Stimulated activated naive B cell treated with anti-CD40 and anti-IgM and Interleukin-4, amounts not matched to agents 10 μg/mL and 1 μg/mL and 100 μg/mL, for 72 hours (primary cell): ENCODE measurements at regions not wholly inside any gene's neighbourhood (a gene's known extent, or its start where the extent isn't known, plus 50 kb on each side); places are given as distances from the start of the nearest gene placed in this dataset.

Experiments used
- ATAC-seq, 2 donors: fragments of 150-1000 bp; cut with Tn5 transposase; replicated peaks; 2 replicates each; pipeline ENCODE4 v1.10.0; 2021; ENCODE audit warnings: moderate library complexity in 1 of 2
- DNase-seq: peaks from one replicate; pipeline ENCODE4 v3.0.0; 2021
- H3K27ac Mint-ChIP-seq: one replicate; pipeline ENCODE4 v1.8.0; 2022; ENCODE audit warnings: mild to moderate bottlenecking, mixed read lengths
- H3K27me3 Mint-ChIP-seq, 2 donors: one replicate each; pipeline ENCODE4 v1.8.0; 2022; ENCODE audit warnings: mixed read lengths in 2 of 2
- H3K36me3 Mint-ChIP-seq, 2 donors: one replicate each; pipeline ENCODE4 v1.8.0; 2022; ENCODE audit warnings: mixed read lengths in 2 of 2, mild to moderate bottlenecking in 1 of 2
- H3K4me1 Mint-ChIP-seq, 2 donors: one replicate each; pipeline ENCODE4 v1.8.0; 2022; ENCODE audit warnings: mixed read lengths in 2 of 2, mild to moderate bottlenecking in 1 of 2
- H3K4me3 Mint-ChIP-seq, 2 donors: one replicate each; pipeline ENCODE4 v1.8.0; 2022; ENCODE audit warnings: mild to moderate bottlenecking in 2 of 2, mixed read lengths in 2 of 2, moderate library complexity in 1 of 2
- H3K9me3 Mint-ChIP-seq, 2 donors: one replicate each; pipeline ENCODE4 v1.8.0; 2022; ENCODE audit warnings: mixed read lengths in 2 of 2, mild to moderate bottlenecking in 1 of 2

DNA sequence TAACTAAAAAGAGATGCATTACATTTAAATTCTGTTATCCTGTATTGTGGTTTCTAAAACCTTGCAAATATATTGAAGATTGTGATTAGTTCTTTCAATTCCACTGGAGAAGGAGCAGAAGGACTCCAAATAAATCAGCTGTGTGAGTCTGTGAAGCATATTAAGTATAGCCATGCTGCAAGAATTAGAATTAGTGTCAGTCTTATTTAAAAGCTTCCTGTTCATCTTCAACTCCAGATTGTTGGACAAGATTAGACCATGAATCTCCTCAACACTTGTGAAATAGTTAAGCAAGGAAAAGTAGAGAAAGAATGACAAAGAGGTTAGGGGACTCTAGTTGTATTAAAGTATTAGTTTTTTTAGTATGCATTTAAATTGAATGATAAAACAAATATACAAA, 92.5 kb upstream of the LRP1B start:
- Mint-ChIP-seq H3K9me3 (no peaks in the 10 kb centered on the region), H3K27ac (no peak overlapping the region), H3K4me3 (no peak overlapping the region), H3K27me3 (peaks cover 0 to 5% of the 10 kb centered on the region in 2 donors), H3K4me1 (no peaks in the 10 kb centered on the region), H3K36me3 (no peaks in the 10 kb centered on the region)
- ATAC-seq (no peak), DNase-seq (no peak)

DNA sequence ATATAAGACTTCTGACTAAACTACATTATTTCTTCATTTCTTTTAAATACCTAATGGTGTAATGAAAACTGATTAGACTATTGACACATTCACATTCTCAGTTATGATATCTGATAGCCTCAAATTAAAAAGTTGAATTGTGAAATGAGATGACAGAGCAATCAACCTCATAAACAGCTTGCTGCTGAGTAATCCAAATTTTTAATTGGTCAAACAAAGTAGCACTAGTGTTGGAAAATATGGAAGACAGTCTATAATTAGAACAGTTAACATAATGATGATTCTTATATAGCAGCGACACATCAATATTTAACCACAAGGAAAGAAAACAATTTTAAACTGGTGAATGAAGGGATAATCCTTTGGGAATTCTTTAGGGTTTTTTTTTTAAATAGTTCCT, 91.9 kb upstream of the LRP1B start:
- no peak for DNase-seq
- Mint-ChIP-seq H3K9me3 (no peaks in the 10 kb centered on the region), H3K27me3 (peaks cover 0 to 5% of the 10 kb centered on the region in 2 donors), H3K4me1 (no peaks in the 10 kb centered on the region), H3K27ac (no peak overlapping the region), H3K36me3 (no peaks in the 10 kb centered on the region), H3K4me3 (no peak overlapping the region)
- ATAC-seq = no peak

DNA sequence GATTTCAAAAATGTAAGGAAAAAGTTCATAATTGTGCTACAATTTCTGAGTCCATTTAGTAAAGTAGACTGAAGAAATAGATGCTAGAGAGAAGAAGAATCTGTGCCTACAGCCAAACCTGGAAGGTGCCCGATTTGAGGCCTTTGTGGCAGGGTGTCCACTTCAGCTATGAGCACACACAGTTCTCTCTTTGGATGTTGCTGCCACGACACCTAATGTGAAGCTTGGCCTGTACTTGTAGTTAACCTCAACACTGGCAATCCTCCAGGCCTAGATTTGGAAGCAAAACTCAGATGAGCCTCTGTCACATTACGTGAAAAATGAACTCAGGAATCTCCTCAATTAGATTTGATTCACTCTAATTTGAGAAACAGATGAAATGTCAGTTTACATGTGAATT, 90.1 kb upstream of the LRP1B start:
- DNase-seq (no peak), ATAC-seq (no peak)
- H3K4me1 Mint-ChIP-seq = no peaks in the 10 kb centered on the region
- no peak overlapping the region for H3K4me3 Mint-ChIP-seq
- H3K36me3 Mint-ChIP-seq = no peaks in the 10 kb centered on the region
- H3K9me3 Mint-ChIP-seq = peaks cover 0 to 4% of the 10 kb centered on the region in 2 donors
- H3K27ac Mint-ChIP-seq = no peak overlapping the region
- peaks cover 0 to 5% of the 10 kb centered on the region in 2 donors for H3K27me3 Mint-ChIP-seq

DNA sequence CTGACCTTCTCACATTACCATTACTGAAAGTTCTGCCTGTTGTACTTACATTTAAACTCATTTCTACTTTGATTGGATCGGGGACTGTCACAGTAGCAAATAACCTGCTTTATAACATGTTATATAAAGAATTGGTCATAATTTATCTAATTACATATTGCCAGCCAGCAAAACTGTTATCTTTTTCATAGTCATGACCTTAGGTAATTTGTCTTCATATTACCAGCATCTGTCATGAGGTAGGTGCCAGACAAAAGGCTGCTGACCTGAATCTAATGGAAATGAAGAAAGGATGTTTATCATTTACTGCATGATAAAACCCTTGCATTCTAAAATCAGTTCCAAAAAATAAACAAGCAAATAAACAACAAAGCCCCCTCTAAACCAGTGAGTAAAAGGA, 89.4 kb upstream of the LRP1B start:
- no peaks in the 10 kb centered on the region for H3K4me1 Mint-ChIP-seq
- ATAC-seq (no peak), DNase-seq (no peak)
- peaks cover 0 to 5% of the 10 kb centered on the region in 2 donors for H3K27me3 Mint-ChIP-seq
- H3K27ac Mint-ChIP-seq = no peak overlapping the region
- no peak overlapping the region for H3K4me3 Mint-ChIP-seq
- no peaks in the 10 kb centered on the region for H3K36me3 Mint-ChIP-seq
- H3K9me3 Mint-ChIP-seq = peaks cover 0 to 4% of the 10 kb centered on the region in 2 donors

DNA sequence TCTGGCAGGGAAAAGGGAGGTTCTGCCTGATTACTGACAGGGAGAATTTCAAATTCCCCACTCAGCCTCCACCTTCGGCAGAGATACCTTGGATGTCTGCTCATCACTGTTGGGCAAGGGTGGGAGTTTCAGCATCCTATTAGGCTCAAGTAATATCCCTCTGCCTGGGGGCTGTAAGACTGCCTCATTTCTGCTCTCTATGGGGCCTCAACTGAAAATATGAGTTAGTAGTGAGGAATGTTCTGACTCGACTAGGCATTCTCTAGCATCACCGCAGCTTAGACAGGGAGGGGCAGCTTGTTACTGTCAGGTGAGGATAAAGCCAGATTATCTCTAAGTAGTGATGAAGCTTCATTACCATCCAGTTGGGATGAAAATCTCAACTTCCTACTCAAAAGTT, 87.7 kb upstream of the LRP1B start:
- Mint-ChIP-seq H3K4me1 (no peaks in the 10 kb centered on the region), H3K36me3 (no peaks in the 10 kb centered on the region), H3K27ac (no peak overlapping the region), H3K27me3 (peaks cover 0 to 5% of the 10 kb centered on the region in 2 donors), H3K9me3 (peaks cover 0 to 4% of the 10 kb centered on the region in 2 donors), H3K4me3 (no peak overlapping the region)
- no peak for ATAC-seq
- DNase-seq = no peak

DNA sequence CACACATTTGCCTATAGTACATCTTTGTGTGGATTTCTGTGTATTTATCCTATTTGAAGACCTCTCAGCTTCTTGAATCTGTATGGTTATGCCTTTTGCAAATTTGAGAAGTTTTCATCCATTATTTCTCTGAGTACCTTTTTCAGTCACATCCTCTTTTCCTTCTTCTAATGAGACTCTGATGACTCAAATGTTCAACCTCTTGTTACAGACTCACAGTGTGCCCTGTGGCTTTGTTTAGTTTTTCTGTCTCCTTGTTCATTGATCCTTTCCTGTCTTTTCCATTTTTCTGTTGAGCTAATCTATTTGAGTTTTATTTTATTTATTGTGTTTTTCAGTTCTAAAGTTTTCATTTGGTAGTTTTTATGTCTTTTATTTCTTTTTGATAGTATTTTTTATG, 87.0 kb upstream of the LRP1B start:
- Mint-ChIP-seq H3K9me3 (peaks cover 0 to 4% of the 10 kb centered on the region in 2 donors), H3K4me1 (no peaks in the 10 kb centered on the region), H3K27me3 (peaks cover 0 to 5% of the 10 kb centered on the region in 2 donors), H3K27ac (no peak overlapping the region), H3K4me3 (no peak overlapping the region), H3K36me3 (no peaks in the 10 kb centered on the region)
- no peak for ATAC-seq
- DNase-seq = no peak

DNA sequence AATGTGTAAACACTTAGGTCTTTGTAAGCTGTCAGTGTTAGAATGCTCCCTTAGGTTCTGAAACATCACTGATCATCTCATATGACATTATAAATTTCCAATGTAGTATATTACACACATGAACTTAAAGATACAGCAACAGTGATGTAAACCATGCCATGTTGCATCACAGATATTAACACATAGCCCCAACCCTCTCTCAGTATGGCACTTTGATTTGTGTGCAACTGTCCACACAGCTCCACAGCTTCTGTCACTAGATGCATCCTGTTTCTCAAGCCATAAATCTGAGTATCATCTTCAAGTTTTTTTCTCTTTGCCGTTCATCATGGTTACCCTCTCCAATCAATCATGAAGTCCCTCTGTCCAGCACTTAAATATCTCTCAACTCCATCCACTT, 69.2 kb upstream of the LRP1B start:
- DNase-seq = no peak
- ATAC-seq = no peak

DNA sequence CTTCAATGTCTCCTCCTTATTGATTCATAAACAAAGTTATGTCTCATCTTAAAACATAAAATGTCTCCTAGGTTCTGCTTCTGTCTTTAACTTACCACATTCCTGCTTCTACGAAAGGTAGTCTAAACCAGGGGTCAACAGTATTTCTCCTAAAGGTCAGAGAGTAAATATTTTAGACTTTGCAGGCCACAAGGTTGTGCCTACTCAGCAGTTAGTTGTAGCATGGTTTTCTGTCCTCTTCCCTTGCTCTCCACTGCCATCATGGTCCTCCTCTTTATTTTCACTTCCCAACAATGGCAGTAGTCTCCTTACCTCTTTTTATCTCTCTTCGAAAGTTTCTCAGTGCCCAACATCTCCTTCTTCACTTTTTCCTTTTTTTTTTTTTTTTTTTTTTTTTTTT, 68.3 kb upstream of the LRP1B start:
- ATAC-seq (no peak), DNase-seq (no peak)
- peaks cover 4 to 5% of the 10 kb centered on the region in 2 donors for H3K9me3 Mint-ChIP-seq
- H3K4me3 Mint-ChIP-seq = no peak overlapping the region
- H3K27ac Mint-ChIP-seq = no peak overlapping the region
- H3K36me3 Mint-ChIP-seq = no peaks in the 10 kb centered on the region
- H3K4me1 Mint-ChIP-seq = no peaks in the 10 kb centered on the region
- no peaks in the 10 kb centered on the region for H3K27me3 Mint-ChIP-seq

More for the DNA sequence above, 69.2 kb upstream of the LRP1B start:
- Mint-ChIP-seq H3K27me3 (no peaks in the 10 kb centered on the region), H3K9me3 (no peaks in the 10 kb centered on the region), H3K4me3 (no peak overlapping the region), H3K4me1 (no peaks in the 10 kb centered on the region), H3K27ac (no peak overlapping the region), H3K36me3 (no peaks in the 10 kb centered on the region)

DNA sequence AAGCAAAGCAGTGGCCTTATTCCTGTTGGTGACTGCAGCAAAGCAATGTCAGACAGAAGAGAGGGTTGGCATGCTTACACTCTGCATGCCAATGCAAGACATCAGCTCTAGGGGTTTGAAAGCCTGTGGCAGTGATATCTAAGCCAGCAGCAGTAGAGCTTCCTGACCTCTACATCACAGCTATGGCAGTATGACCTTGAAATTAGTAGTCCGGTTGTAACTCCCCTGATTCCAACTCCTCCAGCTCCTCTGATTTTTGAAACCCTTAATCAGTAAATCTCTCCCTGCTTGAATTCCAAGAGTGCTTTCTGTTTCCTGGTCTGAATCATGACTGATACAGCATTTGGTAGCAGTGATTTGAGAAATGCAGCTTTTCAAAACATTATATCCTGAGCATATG, 60.0 kb upstream of the LRP1B start:
- no peaks in the 10 kb centered on the region for H3K27me3 Mint-ChIP-seq
- peaks cover 0 to 10% of the 10 kb centered on the region in 2 donors for H3K4me1 Mint-ChIP-seq
- H3K9me3 Mint-ChIP-seq = peaks cover 4 to 5% of the 10 kb centered on the region in 2 donors
- no peak for ATAC-seq
- no peak overlapping the region for H3K4me3 Mint-ChIP-seq
- no peak overlapping the region for H3K27ac Mint-ChIP-seq
- H3K36me3 Mint-ChIP-seq = no peaks in the 10 kb centered on the region
- no peak for DNase-seq

DNA sequence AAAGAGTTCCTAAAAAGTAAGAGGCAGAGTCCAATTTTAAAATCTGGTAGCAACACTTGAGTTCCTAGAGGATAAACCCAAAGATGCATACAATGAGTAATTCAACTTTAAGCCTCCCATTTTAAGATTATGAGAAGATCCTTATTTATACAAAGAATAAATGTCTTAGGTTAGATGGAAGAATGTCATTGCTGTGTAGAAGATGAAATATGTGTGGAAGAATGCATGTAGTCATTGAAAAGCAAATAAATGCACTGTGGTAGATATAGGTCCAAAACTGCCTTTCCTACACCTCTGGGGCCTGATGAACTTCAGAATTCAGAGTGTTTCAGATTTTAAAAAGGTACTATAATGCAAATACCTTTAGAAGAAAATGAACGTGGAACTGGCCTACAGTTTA, 58.7 kb upstream of the LRP1B start:
- no peaks in the 10 kb centered on the region for H3K27me3 Mint-ChIP-seq
- no peaks in the 10 kb centered on the region for H3K36me3 Mint-ChIP-seq
- H3K27ac Mint-ChIP-seq = no peak overlapping the region
- DNase-seq (no peak), ATAC-seq (no peak)
- H3K4me1 Mint-ChIP-seq = peaks cover 0 to 18% of the 10 kb centered on the region in 2 donors
- no peak overlapping the region for H3K4me3 Mint-ChIP-seq
- no peaks in the 10 kb centered on the region for H3K9me3 Mint-ChIP-seq

DNA sequence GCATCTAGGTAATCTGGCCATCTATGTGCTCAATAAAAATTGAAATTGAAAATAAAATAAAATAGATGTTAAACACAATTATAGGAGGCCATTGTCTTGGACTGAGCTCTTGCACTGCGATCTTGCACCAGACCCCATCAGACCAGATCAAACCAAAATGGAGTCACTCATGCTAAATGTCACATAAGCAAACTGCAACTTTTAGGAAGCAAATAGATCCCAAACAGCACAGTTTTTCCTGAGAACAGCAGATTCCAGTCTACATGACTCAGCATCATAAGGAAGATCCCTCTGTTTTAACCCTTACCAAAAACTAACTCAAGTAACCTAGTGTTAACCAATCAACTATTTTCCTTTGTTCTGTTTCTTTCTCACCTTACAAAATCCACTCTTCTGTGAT, 57.7 kb upstream of the LRP1B start:
- no peaks in the 10 kb centered on the region for H3K36me3 Mint-ChIP-seq
- DNase-seq = no peak
- H3K4me3 Mint-ChIP-seq = no peak overlapping the region
- no peak for ATAC-seq
- no peaks in the 10 kb centered on the region for H3K9me3 Mint-ChIP-seq
- no peaks in the 10 kb centered on the region for H3K27me3 Mint-ChIP-seq
- H3K27ac Mint-ChIP-seq = no peak overlapping the region
- peaks cover 0 to 18% of the 10 kb centered on the region in 2 donors for H3K4me1 Mint-ChIP-seq

DNA sequence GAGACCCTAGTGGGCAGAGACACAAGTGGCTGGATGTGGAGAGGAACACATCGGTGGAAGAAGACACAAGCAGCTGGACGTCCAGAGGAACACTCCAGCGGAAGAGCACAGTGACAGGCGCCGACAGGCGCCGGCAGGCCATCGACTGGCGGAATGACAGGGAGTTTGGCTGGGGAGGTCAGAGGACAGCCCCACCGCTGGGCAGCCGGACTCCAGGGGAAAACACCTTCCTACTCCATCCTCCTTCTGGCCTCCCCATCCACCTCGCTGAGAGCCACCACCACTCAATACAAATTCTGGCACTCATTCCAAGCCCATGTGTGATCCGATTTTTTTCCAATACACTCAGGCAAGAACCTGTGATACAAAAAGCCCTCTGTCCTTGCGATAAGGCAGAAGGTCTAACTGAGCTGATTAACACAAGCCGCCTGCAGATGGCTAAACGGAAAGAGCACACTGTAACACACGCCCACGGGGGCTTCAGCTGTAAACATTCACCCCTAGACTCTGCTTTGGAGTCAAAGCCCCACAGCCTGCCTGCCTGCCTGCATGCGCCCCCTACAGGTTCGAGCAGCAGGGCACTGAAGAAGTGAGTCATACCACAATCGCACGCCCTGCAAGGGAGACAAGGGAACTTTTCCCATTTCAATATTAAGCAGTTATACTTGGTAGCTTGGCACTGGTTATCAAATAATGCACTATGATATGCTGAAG, 50.2 kb upstream of the LRP1B start:
- DNase-seq (no peak), ATAC-seq (no peak)
- H3K36me3 Mint-ChIP-seq = peaks cover 5% of the 10 kb centered on the region in 2 donors
- peaks cover 4 to 6% of the 10 kb centered on the region in 2 donors for H3K9me3 Mint-ChIP-seq
- no peak overlapping the region for H3K27ac Mint-ChIP-seq
- H3K4me3 Mint-ChIP-seq = no peak overlapping the region
- peaks cover 2 to 17% of the 10 kb centered on the region in 2 donors for H3K4me1 Mint-ChIP-seq
- H3K27me3 Mint-ChIP-seq = no peaks in the 10 kb centered on the region
